HG03571 (cell line): ENCODE measurements at regions not wholly inside any gene's neighbourhood (a gene's known extent, or its start where the extent isn't known, plus 50 kb on each side); places are given as distances from the start of the nearest gene placed in this dataset.
"Not testable (repeated sequence)": the region's sequence is repeated elsewhere in the genome, so short reads cannot be mapped to it uniquely, and the experiment has no call there.

ENCODE experiments used
- ATAC-seq: cut with Tn5 transposase; IDR thresholded peaks from one replicate; pipeline ENCODE4 v1.9.1; 2021; ENCODE audit not compliant: unreplicated experiment

GRCh38 chr5:99478450-99478849 is 549.6 kb upstream of the CHD1 start:
- ATAC-seq: not testable (repeated sequence)

- ATAC-seq: not testable (repeated sequence)
Measured at GRCh38 chr5:99473328-99473727, 544.5 kb upstream of the CHD1 start.

GRCh38 chr5:99471726-99472125 is 542.9 kb upstream of the CHD1 start:
- not testable (repeated sequence) for ATAC-seq

GRCh38 chr5:99471178-99471577 is 542.4 kb upstream of the CHD1 start:
- ATAC-seq: not testable (repeated sequence)

- not testable (repeated sequence) for ATAC-seq
Measured at GRCh38 chr5:99470636-99471035, 541.8 kb upstream of the CHD1 start.

- no peak for ATAC-seq
Measured at GRCh38 chr5:99460701-99461100, 531.9 kb upstream of the CHD1 start.

- no peak for ATAC-seq
Measured at GRCh38 chr5:99453196-99453595, 524.4 kb upstream of the CHD1 start.

GRCh38 chr5:99449786-99450185 is 521.0 kb upstream of the CHD1 start:
- ATAC-seq: no peak

GRCh38 chr5:99445805-99446204 is 517.0 kb upstream of the CHD1 start:
- ATAC-seq: no peak

GRCh38 chr5:99441235-99441634 is 512.4 kb upstream of the CHD1 start:
- ATAC-seq: no peak

GRCh38 chr5:99438619-99439018 is 509.8 kb upstream of the CHD1 start:
- ATAC-seq: no peak

- ATAC-seq: no peak
Measured at GRCh38 chr5:99437986-99438385, 509.2 kb upstream of the CHD1 start.

GRCh38 chr5:99423396-99423795 is 494.6 kb upstream of the CHD1 start:
- not testable (repeated sequence) for ATAC-seq

- ATAC-seq: not testable (repeated sequence)
Measured at GRCh38 chr5:99418640-99419039, 489.8 kb upstream of the CHD1 start.

- not testable (repeated sequence) for ATAC-seq
Measured at GRCh38 chr5:99410386-99410785, 481.6 kb upstream of the CHD1 start.

- ATAC-seq: not testable (repeated sequence)
Measured at GRCh38 chr5:99404764-99405302, 476.0 kb upstream of the CHD1 start.

- not testable (repeated sequence) for ATAC-seq
Measured at GRCh38 chr5:99400571-99400970, 471.8 kb upstream of the CHD1 start.

- ATAC-seq: no peak
Measured at GRCh38 chr5:99398976-99399375, 470.2 kb upstream of the CHD1 start.

- ATAC-seq: no peak
Measured at GRCh38 chr5:99386406-99387077, 457.7 kb upstream of the CHD1 start.

GRCh38 chr5:99379187-99379586 is 450.4 kb upstream of the CHD1 start:
- no peak for ATAC-seq

- ATAC-seq: no peak
Measured at GRCh38 chr5:99378443-99378842, 449.6 kb upstream of the CHD1 start.

- ATAC-seq: no peak
Measured at GRCh38 chr5:99369797-99370593, 441.2 kb upstream of the CHD1 start.
